IPS-20b (cell line): ENCODE measurements at regions not wholly inside any gene's neighbourhood (a gene's known extent, or its start where the extent isn't known, plus 50 kb on each side); places are given as distances from the start of the nearest gene placed in this dataset.
A peak's percentile ranks its signal among the peaks of the same experiment; 100 is the strongest.

Source experiments
- H3K27ac ChIP-seq: one replicate; pipeline ENCODE4 v1.5.1; 2013; ENCODE audit warnings: low read length
- H3K27me3 ChIP-seq: 2 replicates; pipeline ENCODE4 v1.6.1; 2013; ENCODE audit warnings: mild to moderate bottlenecking, low read length, inconsistent platforms; ENCODE audit not compliant: insufficient read depth
- H3K36me3 ChIP-seq: 2 replicates; pipeline ENCODE4 v1.6.1; 2013; ENCODE audit warnings: low read depth, mild to moderate bottlenecking, inconsistent platforms, low read length, moderate library complexity; ENCODE audit not compliant: insufficient read depth
- H3K4me1 ChIP-seq: 2 replicates; pipeline ENCODE4 v1.6.1; 2013; ENCODE audit warnings: mild to moderate bottlenecking, control low read depth, inconsistent platforms, low read length, moderate library complexity; ENCODE audit not compliant: insufficient read depth
- H3K4me3 ChIP-seq: 2 replicates; pipeline ENCODE4 v1.5.1; 2013; ENCODE audit warnings: mild to moderate bottlenecking, low read length, inconsistent platforms
- H3K9ac ChIP-seq: 2 replicates; pipeline ENCODE4 v1.6.1; 2013; ENCODE audit warnings: low read depth, mild to moderate bottlenecking, inconsistent platforms, low read length, moderate library complexity
- H3K9me3 ChIP-seq: 2 replicates; pipeline ENCODE4 v1.6.1; 2013; ENCODE audit warnings: mild to moderate bottlenecking, low read depth, low read length, inconsistent platforms; ENCODE audit not compliant: insufficient read depth

- H3K27me3 ChIP-seq = no peaks in the 10 kb centered on the region
- H3K4me3 ChIP-seq = no peak overlapping the region
- no peaks in the 10 kb centered on the region for H3K36me3 ChIP-seq
- no peaks in the 10 kb centered on the region for H3K4me1 ChIP-seq
- H3K27ac ChIP-seq = no peak overlapping the region
- H3K9ac ChIP-seq = no peak overlapping the region
- no peaks in the 10 kb centered on the region for H3K9me3 ChIP-seq
Measured at GRCh38 chr4:111631215-111631999, 513.8 kb upstream of the FAM241A start.

GRCh38 chr4:111632641-111633151 is 512.6 kb upstream of the FAM241A start:
- Histone ChIP-seq H3K27me3 (no peaks in the 10 kb centered on the region), H3K9ac (no peak overlapping the region), H3K36me3 (no peaks in the 10 kb centered on the region)

GRCh38 chr4:111633663-111634266 is 511.5 kb upstream of the FAM241A start:
- Histone ChIP-seq H3K27me3 (no peaks in the 10 kb centered on the region), H3K9ac (no peak overlapping the region), H3K36me3 (no peaks in the 10 kb centered on the region), H3K9me3 (no peaks in the 10 kb centered on the region), H3K4me1 (no peaks in the 10 kb centered on the region), H3K27ac (no peak overlapping the region), H3K4me3 (no peak overlapping the region)

More at GRCh38 chr4:111632641-111633151, 512.6 kb upstream of the FAM241A start:
- Histone ChIP-seq H3K9me3 (no peaks in the 10 kb centered on the region), H3K4me3 (no peak overlapping the region), H3K27ac (no peak overlapping the region), H3K4me1 (no peaks in the 10 kb centered on the region)

- no peaks in the 10 kb centered on the region for H3K27me3 ChIP-seq
- H3K9ac ChIP-seq = no peak overlapping the region
- H3K4me3 ChIP-seq = no peak overlapping the region
- H3K9me3 ChIP-seq = no peaks in the 10 kb centered on the region
- no peaks in the 10 kb centered on the region for H3K4me1 ChIP-seq
- H3K36me3 ChIP-seq = no peaks in the 10 kb centered on the region
- H3K27ac ChIP-seq = no peak overlapping the region
Measured at GRCh38 chr4:111635646-111636045, 509.6 kb upstream of the FAM241A start.

- H3K9ac ChIP-seq = no peak overlapping the region
- no peaks in the 10 kb centered on the region for H3K36me3 ChIP-seq
- H3K27ac ChIP-seq = no peak overlapping the region
- no peaks in the 10 kb centered on the region for H3K9me3 ChIP-seq
- no peak overlapping the region for H3K4me3 ChIP-seq
- no peaks in the 10 kb centered on the region for H3K4me1 ChIP-seq
- H3K27me3 ChIP-seq = no peaks in the 10 kb centered on the region
Measured at GRCh38 chr4:111636961-111637585, 508.2 kb upstream of the FAM241A start.

- Histone ChIP-seq H3K9ac (no peak overlapping the region), H3K9me3 (no peaks in the 10 kb centered on the region), H3K36me3 (no peaks in the 10 kb centered on the region), H3K4me1 (no peaks in the 10 kb centered on the region), H3K27ac (no peak overlapping the region), H3K27me3 (no peaks in the 10 kb centered on the region), H3K4me3 (no peak overlapping the region)
Measured at GRCh38 chr4:111639120-111639690, 506.0 kb upstream of the FAM241A start.

GRCh38 chr4:111639876-111640275 is 505.4 kb upstream of the FAM241A start:
- no peaks in the 10 kb centered on the region for H3K36me3 ChIP-seq
- no peak overlapping the region for H3K4me3 ChIP-seq
- no peak overlapping the region for H3K27ac ChIP-seq
- H3K9ac ChIP-seq = no peak overlapping the region
- no peaks in the 10 kb centered on the region for H3K9me3 ChIP-seq
- no peaks in the 10 kb centered on the region for H3K4me1 ChIP-seq
- no peaks in the 10 kb centered on the region for H3K27me3 ChIP-seq

GRCh38 chr4:111641813-111642579 is 503.3 kb upstream of the FAM241A start:
- H3K9ac ChIP-seq = no peak overlapping the region
- no peaks in the 10 kb centered on the region for H3K9me3 ChIP-seq
- H3K36me3 ChIP-seq = no peaks in the 10 kb centered on the region
- no peak overlapping the region for H3K27ac ChIP-seq
- no peaks in the 10 kb centered on the region for H3K4me1 ChIP-seq
- no peak overlapping the region for H3K4me3 ChIP-seq
- no peaks in the 10 kb centered on the region for H3K27me3 ChIP-seq

GRCh38 chr4:111648056-111648455 is 497.2 kb upstream of the FAM241A start:
- no peaks in the 10 kb centered on the region for H3K36me3 ChIP-seq
- H3K9me3 ChIP-seq = no peaks in the 10 kb centered on the region
- peaks cover 28% of the 10 kb centered on the region for H3K4me1 ChIP-seq
- H3K27me3 ChIP-seq = no peaks in the 10 kb centered on the region
- no peak overlapping the region for H3K9ac ChIP-seq
- H3K27ac ChIP-seq = no peak overlapping the region
- no peak overlapping the region for H3K4me3 ChIP-seq

- Histone ChIP-seq H3K4me1 (peaks cover 28% of the 10 kb centered on the region), H3K4me3 (no peak overlapping the region), H3K9me3 (no peaks in the 10 kb centered on the region), H3K27me3 (no peaks in the 10 kb centered on the region), H3K9ac (no peak overlapping the region), H3K36me3 (no peaks in the 10 kb centered on the region), H3K27ac (no peak overlapping the region)
Measured at GRCh38 chr4:111649308-111649707, 495.9 kb upstream of the FAM241A start.

- Histone ChIP-seq H3K9ac (0 out of 2 replicates have a peak overlapping the region, but pooled peaks have one; percentile 12), H3K4me3 (peak overlapping the region; percentile 22; the same call in 1 of the 2 replicates), H3K9me3 (no peaks in the 10 kb centered on the region), H3K36me3 (no peaks in the 10 kb centered on the region), H3K27ac (peak overlapping the region; percentile 22), H3K27me3 (no peaks in the 10 kb centered on the region), H3K4me1 (peaks cover 28% of the 10 kb centered on the region)
Measured at GRCh38 chr4:111650146-111650545, 495.1 kb upstream of the FAM241A start.
